HEK293 (cell line): ENCODE measurements at regions not wholly inside any gene's neighbourhood (a gene's known extent, or its start where the extent isn't known, plus 50 kb on each side); places are given as distances from the start of the nearest gene placed in this dataset.

ENCODE experiments used
- FEZF1 ChIP-seq: fragments of 450-650 bp; formaldehyde crosslinking; IDR thresholded peaks from 2 replicates; pipeline ENCODE4 v1.5.1; 2016; ENCODE audit warnings: missing biosample characterization, missing genetic modification characterization
- GLIS1 ChIP-seq: fragments of 450-650 bp; formaldehyde crosslinking; IDR thresholded peaks from 2 replicates; pipeline ENCODE4 v1.5.1; 2016; ENCODE audit warnings: missing biosample characterization, missing genetic modification characterization
- OVOL3 ChIP-seq: fragments of 450-650 bp; formaldehyde crosslinking; IDR thresholded peaks from 2 replicates; pipeline ENCODE4 v1.5.1; 2016; ENCODE audit warnings: missing biosample characterization, missing genetic modification characterization
- PRDM10 ChIP-seq: fragments of 450-650 bp; formaldehyde crosslinking; IDR thresholded peaks from 2 replicates; pipeline ENCODE4 v1.5.1; 2016; ENCODE audit warnings: missing biosample characterization, missing genetic modification characterization
- RBAK ChIP-seq: fragments of 450-650 bp; formaldehyde crosslinking; IDR thresholded peaks from 2 replicates; pipeline ENCODE4 v1.5.1; 2016; ENCODE audit warnings: missing biosample characterization, missing genetic modification characterization
- SP3 ChIP-seq: fragments of 450-650 bp; formaldehyde crosslinking; IDR thresholded peaks from 2 replicates; pipeline ENCODE4 v1.5.1; 2016; ENCODE audit warnings: missing biosample characterization, missing genetic modification characterization
- TRIM28 ChIP-seq: IDR thresholded peaks from 2 replicates; pipeline ENCODE4 v1.6.1; 2011; ENCODE audit warnings: low read length, control low read depth, borderline replicate concordance
- YY1 ChIP-seq: fragments of 450-650 bp; formaldehyde crosslinking; IDR thresholded peaks from 2 replicates; pipeline ENCODE4 v1.5.1; 2018; ENCODE audit warnings: missing biosample characterization, missing genetic modification characterization
- ZBTB10 ChIP-seq: fragments of 450-650 bp; formaldehyde crosslinking; IDR thresholded peaks from 2 replicates; pipeline ENCODE4 v1.5.1; 2016; ENCODE audit warnings: missing biosample characterization, missing genetic modification characterization
- ZBTB11 ChIP-seq: fragments of 450-650 bp; formaldehyde crosslinking; conservative IDR thresholded peaks from 2 replicates; pipeline ENCODE4 v1.5.1; 2016; ENCODE audit warnings: low read depth, missing biosample characterization, missing genetic modification characterization
- ZBTB44 ChIP-seq: fragments of 450-650 bp; IDR thresholded peaks from 2 replicates; pipeline ENCODE4 v1.5.1; 2018; ENCODE audit warnings: missing biosample characterization, mild to moderate bottlenecking, missing genetic modification characterization
- ZBTB49 ChIP-seq: fragments of 450-650 bp; formaldehyde crosslinking; IDR thresholded peaks from 2 replicates; pipeline ENCODE4 v1.5.1; 2016; ENCODE audit warnings: missing biosample characterization, missing genetic modification characterization, low read depth
- ZBTB8A ChIP-seq: fragments of 450-650 bp; formaldehyde crosslinking; IDR thresholded peaks from 2 replicates; pipeline ENCODE4 v1.5.1; 2016; ENCODE audit warnings: missing biosample characterization, missing genetic modification characterization
- ZEB2 ChIP-seq: fragments of 450-650 bp; formaldehyde crosslinking; IDR thresholded peaks from 2 replicates; pipeline ENCODE4 v1.5.1; 2016; ENCODE audit warnings: missing biosample characterization, missing genetic modification characterization
- ZNF114 ChIP-seq: fragments of 450-650 bp; formaldehyde crosslinking; IDR thresholded peaks from 2 replicates; pipeline ENCODE4 v1.5.0; 2017; ENCODE audit warnings: missing biosample characterization, missing genetic modification characterization
- ZNF133 ChIP-seq: fragments of 450-650 bp; formaldehyde crosslinking; IDR thresholded peaks from 2 replicates; pipeline ENCODE4 v1.5.1; 2016; ENCODE audit warnings: missing biosample characterization, missing genetic modification characterization
- ZNF16 ChIP-seq: fragments of 450-650 bp; formaldehyde crosslinking; IDR thresholded peaks from 2 replicates; pipeline ENCODE4 v1.5.1; 2016; ENCODE audit warnings: low read depth, missing biosample characterization, missing genetic modification characterization
- ZNF214 ChIP-seq: fragments of 450-650 bp; formaldehyde crosslinking; IDR thresholded peaks from 2 replicates; pipeline ENCODE4 v1.5.1; 2017; ENCODE audit warnings: missing biosample characterization, mild to moderate bottlenecking, missing genetic modification characterization, borderline replicate concordance
- ZNF335 ChIP-seq: fragments of 450-650 bp; formaldehyde crosslinking; conservative IDR thresholded peaks from 2 replicates; pipeline ENCODE4 v1.5.1; 2016; ENCODE audit warnings: missing biosample characterization, missing genetic modification characterization
- ZNF521 ChIP-seq: fragments of 450-650 bp; formaldehyde crosslinking; IDR thresholded peaks from 2 replicates; pipeline ENCODE4 v1.5.1; 2017; ENCODE audit warnings: missing biosample characterization, mild to moderate bottlenecking, missing genetic modification characterization
- ZNF561 ChIP-seq: fragments of 450-650 bp; IDR thresholded peaks from 2 replicates; pipeline ENCODE4 v1.5.1; 2018; ENCODE audit warnings: missing biosample characterization, missing genetic modification characterization, borderline replicate concordance
- ZNF610 ChIP-seq: fragments of 450-650 bp; formaldehyde crosslinking; IDR thresholded peaks from 2 replicates; pipeline ENCODE4 v1.5.1; 2016; ENCODE audit warnings: missing biosample characterization, missing genetic modification characterization, borderline replicate concordance
- ZNF76 ChIP-seq: fragments of 450-650 bp; formaldehyde crosslinking; IDR thresholded peaks from 2 replicates; pipeline ENCODE4; 2016; ENCODE audit warnings: low read depth, missing biosample characterization, missing genetic modification characterization, borderline replicate concordance
- ZNF791 ChIP-seq: fragments of 450-650 bp; formaldehyde crosslinking; IDR thresholded peaks from 2 replicates; pipeline ENCODE4 v1.5.1; 2016; ENCODE audit warnings: missing biosample characterization, missing genetic modification characterization
- ZSCAN30 ChIP-seq: fragments of 450-650 bp; IDR thresholded peaks from 2 replicates; pipeline ENCODE4 v1.5.1; 2018; ENCODE audit warnings: missing biosample characterization, mild to moderate bottlenecking, missing genetic modification characterization, moderate library complexity
- ZXDB ChIP-seq: fragments of 450-650 bp; formaldehyde crosslinking; IDR thresholded peaks from 2 replicates; pipeline ENCODE4 v1.5.1; 2016; ENCODE audit warnings: missing biosample characterization, missing genetic modification characterization

- no peak for TF ChIP-seq SP3
- no peak for TF ChIP-seq YY1 (tag by site-specific recombination)
- peak; percentile 59; the same call in 1 of the 2 replicates for TF ChIP-seq ZBTB44 (tag by site-specific recombination)
- peak; percentile 53 for TF ChIP-seq ZBTB8A
- no peak for TF ChIP-seq ZNF791
- TF ChIP-seq ZNF335 = peak; percentile 28; the same call in 1 of the 2 replicates
- no peak for TF ChIP-seq ZBTB10
- TF ChIP-seq ZSCAN30 = 0 out of 2 replicates have a peak, but pooled peaks have one; percentile 11
- no peak for TF ChIP-seq ZNF76 (tag by site-specific recombination)
- no peak for TF ChIP-seq ZNF133
- TF ChIP-seq TRIM28 = no peak
- no peak for TF ChIP-seq ZEB2 (tag by site-specific recombination)
- 0 out of 2 replicates have a peak, but pooled peaks have one; percentile 42 for TF ChIP-seq ZXDB (tag by site-specific recombination)
- TF ChIP-seq ZBTB11 (tag by site-specific recombination) = no peak
- no peak for TF ChIP-seq ZNF214 (tag by site-specific recombination)
- no peak for TF ChIP-seq ZNF521 (tag by site-specific recombination)
- no peak for TF ChIP-seq ZNF561 (tag by site-specific recombination)
- no peak for TF ChIP-seq ZNF610 (tag by site-specific recombination)
- TF ChIP-seq ZBTB49 (tag by site-specific recombination) = no peak
- TF ChIP-seq RBAK = no peak
- no peak for TF ChIP-seq ZNF114 (tag by site-specific recombination)
- TF ChIP-seq PRDM10 = no peak
- no peak for TF ChIP-seq ZNF16
- TF ChIP-seq GLIS1 = no peak
- TF ChIP-seq FEZF1 (tag by site-specific recombination) = peak; percentile 68
- peak; percentile 40; the same call in 1 of the 2 replicates for TF ChIP-seq OVOL3 (tag by site-specific recombination)
Observed at GRCh38 chr12:46461907-46462640, 89.5 kb upstream of the SLC38A2 start (continued).
